ENCODE measurements at regions not wholly inside any gene's neighbourhood (a gene's known extent, or its start where the extent isn't known, plus 50 kb on each side); places are given as distances from the start of the nearest gene placed in this dataset.

- DNase-seq (ENCODE audit: low read depth), result no peak
- TF ChIP-seq CTCF (IDR thresholded peaks at IDR 0.05; ENCODE audit: low read length, missing control alignments), result no peak
- no peak overlapping the region for H3K4me3 ChIP-seq (replicated peaks; ENCODE audit: low read depth, low read length)
Measured at GRCh38 chr14:80004871-80005270, 206.4 kb downstream of the DIO2 start.

GRCh38 chr14:80003138-80003537 lies 208.2 kb downstream of the DIO2 start:
- DNase-seq (ENCODE audit: low read depth), result no peak
- H3K4me3 ChIP-seq (replicated peaks; ENCODE audit: low read depth, low read length), result no peak overlapping the region
- no peak for TF ChIP-seq CTCF (IDR thresholded peaks at IDR 0.05; ENCODE audit: low read length, missing control alignments)

- DNase-seq (ENCODE audit: low read depth), result no peak
- no peak for TF ChIP-seq CTCF (IDR thresholded peaks at IDR 0.05; ENCODE audit: low read length, missing control alignments)
- H3K4me3 ChIP-seq (replicated peaks; ENCODE audit: low read depth, low read length), result no peak overlapping the region
Measured at GRCh38 chr14:79997509-79998208, 213.6 kb downstream of the DIO2 start.

- no peak overlapping the region for H3K4me3 ChIP-seq (replicated peaks; ENCODE audit: low read depth, low read length)
- DNase-seq (ENCODE audit: low read depth), result no peak
- no peak for TF ChIP-seq CTCF (IDR thresholded peaks at IDR 0.05; ENCODE audit: low read length, missing control alignments)
Measured at GRCh38 chr14:79992407-79993198, 218.7 kb downstream of the DIO2 start.

GRCh38 chr14:79991866-79992265 lies 219.4 kb downstream of the DIO2 start:
- no peak for TF ChIP-seq CTCF (IDR thresholded peaks at IDR 0.05; ENCODE audit: low read length, missing control alignments)
- no peak overlapping the region for H3K4me3 ChIP-seq (replicated peaks; ENCODE audit: low read depth, low read length)
- no peak for DNase-seq (ENCODE audit: low read depth)

- no peak for DNase-seq (ENCODE audit: low read depth)
- H3K4me3 ChIP-seq (replicated peaks; ENCODE audit: low read depth, low read length), result no peak overlapping the region
- TF ChIP-seq CTCF (IDR thresholded peaks at IDR 0.05; ENCODE audit: low read length, missing control alignments), result no peak
Measured at GRCh38 chr14:79989990-79990389, 221.3 kb downstream of the DIO2 start.

All from fibroblast of pulmonary artery (primary cell).